ENCODE measurements at regions not wholly inside any gene's neighbourhood (a gene's known extent, or its start where the extent isn't known, plus 50 kb on each side); places are given as distances from the start of the nearest gene placed in this dataset.

- TF ChIP-seq BACH1 (IDR thresholded peaks at IDR 0.05; ENCODE audit: low read length) (no peak), GTF2F1 (IDR thresholded peaks at IDR 0.05; ENCODE audit: borderline replicate concordance, low read depth, low read length) (no peak), SRF (IDR thresholded peaks at IDR 0.05; ENCODE audit: low read depth, low read length) (no peak), RFX5 (IDR thresholded peaks at IDR 0.05; ENCODE audit: borderline replicate concordance, low read depth, low read length) (no peak), HDAC6 (IDR thresholded peaks at IDR 0.05; ENCODE audit: low read depth, low read length) (no peak), USF2 (IDR thresholded peaks at IDR 0.05; ENCODE audit: low read length) (no peak)
Measured at GRCh38 chr2:210901326-210901725, 344.9 kb downstream of the CPS1 start (continued).
